GM12878 (cell line): ENCODE measurements at regions not wholly inside any gene's neighbourhood (a gene's known extent, or its start where the extent isn't known, plus 50 kb on each side); places are given as distances from the start of the nearest gene placed in this dataset.

Experiments
- ATAC-seq: fragments of 200-7000 bp; cut with Tn5 transposase; 3 replicates; pipeline ENCODE4 v1.9.1; 2020; ENCODE audit warnings: mild to moderate bottlenecking, moderate library complexity
- BruUV-seq: library from RNA; stranded (reverse); fragments of 400-500 nt; replicated peaks from 2 replicates; lab custom pipeline; 2021; lab: Mats Ljungman, UMichigan
- CTCF ChIA-PET: fragments of 300-600 bp; sonication (Branson Sonifier 250); formaldehyde crosslinking; extraction: SDS; loops from one replicate; lab custom pipeline; 2021; ENCODE audit warnings: inconsistent platforms; lab: Yijun Ruan, JAX
- POLR2A ChIA-PET: fragments of 350-600 bp; formaldehyde crosslinking; extraction: SDS; loops from one replicate; lab custom pipeline; 2021; ENCODE audit warnings: inconsistent platforms; lab: Charles Lee
- RAD21 ChIA-PET: fragments of 300-600 bp; sonication (Branson Sonifier 250); formaldehyde crosslinking; loops from one replicate; lab custom pipeline; 2023; ENCODE audit warnings: antibody characterized with exemption; ENCODE audit not compliant: unreplicated experiment; lab: Charles Lee
- SMC1A ChIA-PET: fragments of 300-600 bp; sonication (Branson Sonifier 250); formaldehyde crosslinking; loops from one replicate; lab custom pipeline; 2023; ENCODE audit not compliant: unreplicated experiment, uncharacterized antibody; lab: Charles Lee
- DNase-seq: peaks from one replicate; pipeline ENCODE4 v3.0.0-alpha.2; 2011; ENCODE audit warnings: low read depth, low spot score
- FAIRE-seq: peaks from 3 replicates; lab custom pipeline; 2011; peaks lifted over from hg19 to GRCh38; lab: Jason Lieb, UNC
- H2AFZ ChIP-seq: 2 replicates; pipeline ENCODE4 v1.6.0; 2011; ENCODE audit warnings: low read depth, low read length, control low read depth; ENCODE audit not compliant: control insufficient read depth
- H3K27ac ChIP-seq: 2 replicates; pipeline ENCODE4 v1.5.1; 2011; ENCODE audit warnings: control low read depth; ENCODE audit not compliant: control insufficient read depth, insufficient read depth
- H3K27me3 ChIP-seq, 2 experiments: replicated peaks in 1 of 2; 2 replicates each; pipeline versions ENCODE4 v1.6.0 to v1.6.1; 2011; ENCODE audit warnings: low read length in 1 of 2; ENCODE audit not compliant: control insufficient read depth in 2 of 2, insufficient read depth in 2 of 2
- H3K36me3 ChIP-seq, 2 experiments: 2 replicates each; pipeline ENCODE4 v1.5.1; 2011; ENCODE audit warnings: low read length in 1 of 2; ENCODE audit not compliant: control insufficient read depth in 2 of 2, insufficient read depth in 2 of 2
- H3K4me1 ChIP-seq: 2 replicates; pipeline ENCODE4 v1.6.1; 2011; ENCODE audit warnings: mild to moderate bottlenecking, low read length, moderate library complexity, mixed read lengths; ENCODE audit not compliant: control insufficient read depth, insufficient read depth
- H3K4me2 ChIP-seq: 2 replicates; pipeline ENCODE4 v1.6.0; 2011; ENCODE audit warnings: control low read depth; ENCODE audit not compliant: control insufficient read depth, insufficient read depth
- H3K4me3 ChIP-seq: fragments of 200-600 bp; sonication (generic); 2 replicates; pipeline ENCODE4 v1.5.1; 2016
- H3K79me2 ChIP-seq: 2 replicates; pipeline ENCODE4 v1.6.0; 2011; ENCODE audit warnings: low read length; ENCODE audit not compliant: control insufficient read depth, insufficient read depth
- H3K9ac ChIP-seq: 2 replicates; pipeline ENCODE4 v1.8.0; 2011; ENCODE audit warnings: low read length, control low read depth, mixed read lengths; ENCODE audit not compliant: control insufficient read depth, insufficient read depth
- H3K9me3 ChIP-seq: replicated peaks from 3 replicates; pipeline ENCODE4 v1.5.1; 2011; ENCODE audit warnings: mild to moderate bottlenecking, low read length; ENCODE audit not compliant: control insufficient read depth, insufficient read depth
- H4K20me1 ChIP-seq: 2 replicates; pipeline ENCODE4 v1.6.0; 2011; ENCODE audit not compliant: control insufficient read depth, insufficient read depth
- CBFB ChIP-seq: IDR thresholded peaks from 2 replicates; pipeline ENCODE4 v1.6.1; 2016; ENCODE audit warnings: antibody characterized with exemption, low read depth
- CEBPZ ChIP-seq: fragments of 150-350 bp; IDR thresholded peaks from 2 replicates; pipeline ENCODE4 v1.6.1; 2016; ENCODE audit warnings: low read depth, low read length
- CHD1 ChIP-seq: IDR thresholded peaks from 2 replicates; pipeline ENCODE4 v1.6.1; 2012; ENCODE audit warnings: low read depth, low read length, improper control_type of control experiment
- CTCF ChIP-seq, 3 experiments: IDR thresholded peaks in 2 of 3; conservative IDR thresholded peaks in 1 of 3; 2 replicates each; pipeline ENCODE4 v1.5.1; 2011; ENCODE audit warnings: low read depth in 3 of 3, low read length in 3 of 3, mild to moderate bottlenecking in 3 of 3, control low read depth in 2 of 3, moderate library complexity in 2 of 3, inconsistent platforms in 1 of 3, mixed read lengths in 1 of 3; ENCODE audit not compliant: control insufficient read depth in 2 of 3, insufficient read depth in 1 of 3; ENCODE audit errors: extremely low read depth in 1 of 3
- EGR1 ChIP-seq, 2 experiments: IDR thresholded peaks; 1 replicate in 1 of 2; 2 replicates in 1 of 2; pipeline ENCODE4 v1.6.1; 2011 to 2012; ENCODE audit warnings: low read depth in 2 of 2, low read length in 2 of 2, borderline replicate concordance in 1 of 2, mild to moderate bottlenecking in 1 of 2, moderate library complexity in 1 of 2
- IRF4 ChIP-seq: IDR thresholded peaks from 2 replicates; pipeline ENCODE4 v1.6.1; 2011; ENCODE audit warnings: low read depth, low read length
- KLF5 ChIP-seq: fragments of 450-650 bp; IDR thresholded peaks from 2 replicates; pipeline ENCODE4 v1.6.1; 2014; ENCODE audit warnings: mild to moderate bottlenecking; ENCODE audit not compliant: partially characterized antibody
- PAX8 ChIP-seq: fragments of 450-650 bp; IDR thresholded peaks from 2 replicates; pipeline ENCODE4 v1.6.1; 2017; ENCODE audit warnings: mild to moderate bottlenecking, moderate library complexity
- YBX1 ChIP-seq: fragments of 450-650 bp; IDR thresholded peaks from 2 replicates; pipeline ENCODE4 v1.6.1; 2016; ENCODE audit warnings: antibody characterized with exemption
- ZBTB40 ChIP-seq: fragments of 450-650 bp; IDR thresholded peaks from 2 replicates; pipeline ENCODE4 v1.6.1; 2016; ENCODE audit warnings: mild to moderate bottlenecking, moderate library complexity, borderline replicate concordance
- ZNF622 ChIP-seq: fragments of 450-650 bp; IDR thresholded peaks from 2 replicates; pipeline ENCODE4 v1.6.1; 2017; ENCODE audit warnings: mild to moderate bottlenecking, inconsistent platforms
- ZZZ3 ChIP-seq: IDR thresholded peaks from 2 replicates; pipeline ENCODE4 v1.6.1; 2011; ENCODE audit warnings: low read depth; ENCODE audit not compliant: control insufficient read depth, insufficient read length
- WGBS: methylation state at CpG from one replicate; pipeline ENCODE4 v1.1.6; 2016; ENCODE audit warnings: low lambda C conversion rate; ENCODE audit not compliant: insufficient replicate concordance, insufficient coverage; ENCODE audit errors: missing lambda C conversion rate; 5-methylcytosine and 5-hydroxymethylcytosine counted together
- in situ Hi-C: fragments of 300-500 bp; cut with MboI; formaldehyde crosslinking; loops from 9 replicates; pipeline ENCODE4 v1.14.3; 2018; ENCODE audit warnings: mixed read lengths
- intact Hi-C: fragments of 100-400 bp; cut with micrococcal nuclease; formaldehyde crosslinking; loops from one replicate; pipeline ENCODE4 v1.14.2; 2022; ENCODE audit not compliant: unreplicated experiment

DNA sequence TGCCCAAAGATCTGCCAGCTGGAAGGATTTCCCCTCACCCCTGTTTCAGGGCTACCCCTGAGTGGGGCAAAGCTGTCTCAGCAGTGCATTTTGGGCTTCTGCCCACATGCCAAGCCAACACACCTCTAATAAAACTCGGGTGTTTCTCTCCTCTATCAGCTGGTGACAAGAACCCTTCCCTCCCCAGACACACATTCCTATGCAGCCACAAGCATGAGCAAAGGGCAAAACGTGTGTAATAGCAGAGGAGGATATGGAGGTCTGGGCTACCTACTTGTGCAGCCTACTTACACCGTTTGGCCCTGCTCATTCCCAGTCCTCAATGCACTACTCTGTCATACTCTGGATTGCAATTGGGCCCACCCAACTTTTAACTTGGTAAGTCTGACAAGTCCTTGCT is 101.3 kb downstream of the IYD start (continued):
- TF ChIP-seq CTCF (IDR thresholded peaks at IDR 0.05 in 2 of 3, conservative IDR thresholded peaks at IDR 0.05 in 1 of 3; ENCODE audit: control insufficient read depth in 2 of 3, extremely low read depth in 1 of 3, insufficient read depth in 1 of 3, low read depth in 3 of 3, low read length in 3 of 3), result no peak

DNA sequence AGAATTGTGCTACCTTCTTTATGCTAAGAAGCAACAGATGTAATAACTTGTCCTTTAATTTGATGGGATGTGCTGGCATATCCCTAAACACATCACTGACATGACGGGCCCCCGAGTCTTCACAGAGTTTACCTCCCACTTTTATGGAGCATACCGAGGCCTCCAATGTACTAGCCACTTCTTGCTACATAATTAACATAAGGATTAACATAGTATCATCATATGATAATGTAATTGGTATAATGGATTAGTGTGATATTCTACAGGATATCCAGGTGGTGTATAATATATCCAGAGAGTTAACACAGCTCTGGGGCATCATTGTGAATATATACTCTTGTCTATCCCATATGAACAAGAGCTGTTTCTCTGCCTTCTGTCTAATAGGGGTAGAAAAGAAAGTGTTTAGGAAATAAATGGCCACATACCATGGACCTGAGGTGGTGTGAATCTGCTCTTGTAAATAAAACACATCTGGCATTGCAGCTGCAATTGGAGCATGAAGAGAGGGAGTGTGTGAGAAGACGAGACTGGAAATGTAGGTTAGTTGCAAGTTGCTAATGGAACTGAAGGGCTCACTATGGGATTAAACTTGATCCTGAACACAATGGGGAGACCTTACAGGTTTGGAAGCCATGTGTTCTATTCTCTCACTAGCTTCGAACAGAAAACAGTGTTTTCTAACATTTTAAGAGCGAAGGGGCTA is 102.3 kb downstream of the IYD start:
- no peak overlapping the region for H3K4me2 ChIP-seq
- H3K4me3 ChIP-seq, result no peak overlapping the region
- H3K9ac ChIP-seq, result no peak overlapping the region
- DNase-seq (no peak), FAIRE-seq (no peak), ATAC-seq (no peak)
- no peaks in the 10 kb centered on the region for H3K27me3 ChIP-seq
- 29% methylated on average over 6 of the region's 6 CpGs for WGBS
- no peaks in the 10 kb centered on the region for H3K4me1 ChIP-seq
- H3K79me2 ChIP-seq, result no peaks in the 10 kb centered on the region
- ChIA-PET CTCF (no interaction called here), POLR2A (no interaction called here), SMC1A (no interaction called here), RAD21 (no interaction called here)
- H3K27ac ChIP-seq, result no peak overlapping the region
- intact Hi-C loops, result no loop called here
- in situ Hi-C loops, result no loop called here
- BruUV-seq, result no TSS peak
- no peaks in the 10 kb centered on the region for H3K36me3 ChIP-seq
- H3K9me3 ChIP-seq, result no peaks in the 10 kb centered on the region
- no peak overlapping the region for H2AFZ ChIP-seq
- no peaks in the 10 kb centered on the region for H4K20me1 ChIP-seq
- TF ChIP-seq ZZZ3 (no peak), EGR1 (IDR thresholded peaks at IDR 0.05; ENCODE audit: borderline replicate concordance in 1 of 2, low read depth in 2 of 2, low read length in 2 of 2) (no peak), IRF4 (no peak), ZNF622 (no peak), PAX8 (no peak), KLF5 (no peak), CEBPZ (no peak), CBFB (no peak), YBX1 (no peak), CHD1 (no peak), ZBTB40 (no peak)
